Mesothelial cell of epicardium (in vitro differentiated cells): ENCODE measurements at regions not wholly inside any gene's neighbourhood (a gene's known extent, or its start where the extent isn't known, plus 50 kb on each side); places are given as distances from the start of the nearest gene placed in this dataset.

Experiments used
- DNase-seq, 2 experiments: peaks; one replicate each; pipeline ENCODE4 v3.0.0; 2021; ENCODE audit warnings: low spot score in 2 of 2; ENCODE audit not compliant: unreplicated experiment in 2 of 2
- H3K27ac Mint-ChIP-seq: 2 replicates; pipeline ENCODE4 v1.8.0; 2021; ENCODE audit warnings: mixed read lengths
- H3K27me3 Mint-ChIP-seq: 2 replicates; pipeline ENCODE4 v1.8.0; 2021; ENCODE audit warnings: low read depth, mixed read lengths
- H3K36me3 Mint-ChIP-seq: 2 replicates; pipeline ENCODE4 v1.8.0; 2021; ENCODE audit warnings: mixed read lengths
- H3K4me1 Mint-ChIP-seq: 2 replicates; pipeline ENCODE4 v1.8.0; 2021; ENCODE audit warnings: mixed read lengths
- H3K4me3 Mint-ChIP-seq: 2 replicates; pipeline ENCODE4 v1.8.0; 2021; ENCODE audit warnings: mild to moderate bottlenecking, moderate library complexity, mixed read lengths
- H3K9me3 Mint-ChIP-seq: 2 replicates; pipeline ENCODE4 v1.8.0; 2021; ENCODE audit warnings: mixed read lengths
- TF ChIP-seq, protein P1 (sequence below): fragments of 200-600 bp; sonication (generic); IDR thresholded peaks from one replicate; pipeline ENCODE4 v1.5.0; 2021; ENCODE audit warnings: antibody characterized with exemption; ENCODE audit not compliant: unreplicated experiment

DNA sequence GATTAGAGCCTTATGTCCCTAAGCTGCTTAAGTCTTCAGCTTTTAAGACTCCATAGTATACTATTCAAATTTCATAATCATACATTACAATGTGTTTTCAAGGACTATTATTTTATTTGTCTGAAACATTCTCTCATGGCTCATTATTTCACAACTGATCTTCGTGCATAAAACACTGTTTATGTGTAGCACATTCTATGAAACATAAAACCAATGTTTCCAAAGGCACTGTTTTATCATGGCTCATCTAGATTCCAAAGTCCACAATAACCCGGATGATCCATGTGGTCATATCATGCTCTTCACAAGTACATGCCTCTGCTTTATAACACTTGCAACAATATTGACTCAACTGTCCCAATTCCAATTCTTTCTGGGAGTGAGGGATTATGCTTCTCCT, 806.1 kb downstream of the TNS3 start:
- Mint-ChIP-seq H3K27ac (no peak overlapping the region), H3K4me1 (peaks cover 19% of the 10 kb centered on the region), H3K36me3 (peaks cover 17% of the 10 kb centered on the region), H3K4me3 (no peak overlapping the region), H3K9me3 (peaks cover 26% of the 10 kb centered on the region), H3K27me3 (no peaks in the 10 kb centered on the region)
- TF ChIP-seq, protein P1, sequence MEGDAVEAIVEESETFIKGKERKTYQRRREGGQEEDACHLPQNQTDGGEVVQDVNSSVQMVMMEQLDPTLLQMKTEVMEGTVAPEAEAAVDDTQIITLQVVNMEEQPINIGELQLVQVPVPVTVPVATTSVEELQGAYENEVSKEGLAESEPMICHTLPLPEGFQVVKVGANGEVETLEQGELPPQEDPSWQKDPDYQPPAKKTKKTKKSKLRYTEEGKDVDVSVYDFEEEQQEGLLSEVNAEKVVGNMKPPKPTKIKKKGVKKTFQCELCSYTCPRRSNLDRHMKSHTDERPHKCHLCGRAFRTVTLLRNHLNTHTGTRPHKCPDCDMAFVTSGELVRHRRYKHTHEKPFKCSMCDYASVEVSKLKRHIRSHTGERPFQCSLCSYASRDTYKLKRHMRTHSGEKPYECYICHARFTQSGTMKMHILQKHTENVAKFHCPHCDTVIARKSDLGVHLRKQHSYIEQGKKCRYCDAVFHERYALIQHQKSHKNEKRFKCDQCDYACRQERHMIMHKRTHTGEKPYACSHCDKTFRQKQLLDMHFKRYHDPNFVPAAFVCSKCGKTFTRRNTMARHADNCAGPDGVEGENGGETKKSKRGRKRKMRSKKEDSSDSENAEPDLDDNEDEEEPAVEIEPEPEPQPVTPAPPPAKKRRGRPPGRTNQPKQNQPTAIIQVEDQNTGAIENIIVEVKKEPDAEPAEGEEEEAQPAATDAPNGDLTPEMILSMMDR, result no peak
- no peak for DNase-seq

DNA sequence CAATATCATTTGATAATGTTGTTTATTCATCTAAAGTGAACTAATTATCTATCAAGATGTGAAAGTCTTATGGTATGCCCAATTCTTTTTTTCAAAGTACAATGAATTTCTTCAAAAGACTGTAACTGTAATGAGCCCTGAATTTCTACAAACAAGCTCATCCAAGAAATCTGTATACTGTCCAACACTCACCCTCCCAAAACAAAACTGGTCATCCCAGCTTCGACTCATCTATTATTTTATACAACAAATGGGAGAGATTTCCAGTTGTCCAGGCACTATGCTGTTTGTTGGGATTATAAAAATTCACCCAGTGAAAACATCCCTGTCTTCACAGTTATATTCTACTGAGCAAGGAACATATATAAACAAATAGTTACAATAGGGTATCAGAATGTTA, 806.9 kb downstream of the TNS3 start:
- no peak overlapping the region for H3K27ac Mint-ChIP-seq
- H3K9me3 Mint-ChIP-seq, result peaks cover 26% of the 10 kb centered on the region
- no peak overlapping the region for H3K4me3 Mint-ChIP-seq

DNA sequence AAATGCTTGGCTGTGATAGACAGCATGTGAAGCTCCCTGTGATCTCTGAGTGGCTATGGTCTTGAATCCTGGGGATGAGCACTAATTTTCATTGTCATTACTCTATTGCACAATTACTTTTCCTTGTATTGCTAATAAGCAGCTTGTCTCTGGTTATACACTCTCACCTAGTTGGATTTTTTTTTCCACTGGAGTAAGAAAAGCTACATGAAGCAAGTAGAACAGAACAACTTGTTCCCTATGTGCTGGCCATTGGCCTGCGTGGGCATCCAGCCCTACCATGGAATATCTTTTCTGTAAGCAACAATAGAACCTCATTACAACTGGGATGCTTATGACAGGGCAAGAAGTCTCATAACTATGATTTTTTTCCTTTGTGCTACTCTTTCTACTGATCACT, 807.4 kb downstream of the TNS3 start:
- H3K36me3 Mint-ChIP-seq, result peaks cover 10% of the 10 kb centered on the region
- H3K27ac Mint-ChIP-seq, result no peak overlapping the region
- no peaks in the 10 kb centered on the region for H3K27me3 Mint-ChIP-seq
- no peak overlapping the region for H3K4me3 Mint-ChIP-seq
- H3K9me3 Mint-ChIP-seq, result peaks cover 26% of the 10 kb centered on the region
- H3K4me1 Mint-ChIP-seq, result peaks cover 19% of the 10 kb centered on the region
- no peak for DNase-seq
- TF ChIP-seq, protein P1, result no peak

More for the DNA sequence above, 806.9 kb downstream of the TNS3 start:
- TF ChIP-seq, protein P1, result no peak
- H3K4me1 Mint-ChIP-seq, result peaks cover 19% of the 10 kb centered on the region
- no peaks in the 10 kb centered on the region for H3K27me3 Mint-ChIP-seq
- H3K36me3 Mint-ChIP-seq, result peaks cover 13% of the 10 kb centered on the region
- no peak for DNase-seq

DNA sequence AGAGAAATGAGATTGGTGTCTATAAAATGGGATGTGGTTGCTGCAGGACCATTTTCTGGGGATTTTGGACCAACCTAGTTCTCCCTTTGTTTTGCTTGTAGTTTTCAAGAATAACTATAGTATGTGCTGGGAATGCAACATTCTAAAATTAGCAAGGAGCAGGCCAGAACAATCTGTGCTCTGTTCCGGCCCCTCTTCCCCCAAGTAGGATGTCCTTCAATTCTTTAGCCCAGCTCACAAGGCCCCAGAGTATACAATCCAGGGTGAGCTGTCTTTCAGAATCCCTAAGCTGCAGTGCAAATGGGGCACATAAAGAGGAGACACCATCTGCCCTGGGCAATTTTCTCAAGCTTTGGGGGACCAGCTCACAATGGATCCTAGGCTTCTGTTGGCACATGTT, 809.1 kb downstream of the TNS3 start:
- no peak overlapping the region for H3K4me3 Mint-ChIP-seq
- peak overlapping the region; percentile 35 for H3K27ac Mint-ChIP-seq
- peaks cover 30% of the 10 kb centered on the region for H3K9me3 Mint-ChIP-seq
- peaks cover 14% of the 10 kb centered on the region for H3K36me3 Mint-ChIP-seq
- H3K27me3 Mint-ChIP-seq, result no peaks in the 10 kb centered on the region
- no peak for DNase-seq
- peaks cover 19% of the 10 kb centered on the region for H3K4me1 Mint-ChIP-seq
- TF ChIP-seq, protein P1, result no peak

DNA sequence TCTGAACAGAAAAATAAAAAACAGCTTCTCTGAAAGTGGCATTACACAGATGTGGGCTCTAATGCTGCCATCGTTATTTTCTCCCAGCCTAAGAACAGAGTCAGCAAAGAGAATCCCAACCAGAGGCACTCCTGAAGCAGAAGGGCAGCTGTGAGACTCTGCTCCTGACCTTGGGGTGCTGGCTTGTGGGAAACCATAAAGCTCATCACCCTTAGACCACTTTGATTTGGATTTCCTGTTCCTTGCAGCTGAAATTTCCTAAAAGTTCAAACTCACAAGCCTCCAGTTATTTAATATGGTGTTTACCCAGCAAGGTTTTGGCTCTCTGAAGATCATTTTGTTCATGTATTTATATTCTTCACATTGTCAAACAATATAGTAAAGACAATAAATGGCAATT, 814.8 kb downstream of the TNS3 start:
- TF ChIP-seq, protein P1, result no peak
- peaks cover 18% of the 10 kb centered on the region for H3K36me3 Mint-ChIP-seq

More for the DNA sequence above, 814.8 kb downstream of the TNS3 start:
- Mint-ChIP-seq H3K4me3 (no peak overlapping the region), H3K27me3 (no peaks in the 10 kb centered on the region), H3K4me1 (peaks cover 9% of the 10 kb centered on the region), H3K9me3 (peaks cover 30% of the 10 kb centered on the region), H3K27ac (no peak overlapping the region)
- DNase-seq, result no peak
